DOHH2 (cell line): ENCODE measurements at regions not wholly inside any gene's neighbourhood (a gene's known extent, or its start where the extent isn't known, plus 50 kb on each side); places are given as distances from the start of the nearest gene placed in this dataset.

Source experiments
- EZH2phosphoT487 ChIP-seq: fragments of 200-600 bp; sonication (generic); IDR thresholded peaks from 2 replicates; pipeline ENCODE4 v1.6.1; 2017; ENCODE audit warnings: borderline replicate concordance, mild to moderate bottlenecking, antibody characterized with exemption, low read length, moderate library complexity, mixed read lengths
- TF ChIP-seq, protein P1 (sequence below): fragments of 200-600 bp; sonication (generic); IDR thresholded peaks from one replicate; pipeline ENCODE4 v1.5.1; 2014; ENCODE audit warnings: antibody characterized with exemption, mild to moderate bottlenecking, low read depth, low read length; ENCODE audit not compliant: poor library complexity, severe bottlenecking

DNA sequence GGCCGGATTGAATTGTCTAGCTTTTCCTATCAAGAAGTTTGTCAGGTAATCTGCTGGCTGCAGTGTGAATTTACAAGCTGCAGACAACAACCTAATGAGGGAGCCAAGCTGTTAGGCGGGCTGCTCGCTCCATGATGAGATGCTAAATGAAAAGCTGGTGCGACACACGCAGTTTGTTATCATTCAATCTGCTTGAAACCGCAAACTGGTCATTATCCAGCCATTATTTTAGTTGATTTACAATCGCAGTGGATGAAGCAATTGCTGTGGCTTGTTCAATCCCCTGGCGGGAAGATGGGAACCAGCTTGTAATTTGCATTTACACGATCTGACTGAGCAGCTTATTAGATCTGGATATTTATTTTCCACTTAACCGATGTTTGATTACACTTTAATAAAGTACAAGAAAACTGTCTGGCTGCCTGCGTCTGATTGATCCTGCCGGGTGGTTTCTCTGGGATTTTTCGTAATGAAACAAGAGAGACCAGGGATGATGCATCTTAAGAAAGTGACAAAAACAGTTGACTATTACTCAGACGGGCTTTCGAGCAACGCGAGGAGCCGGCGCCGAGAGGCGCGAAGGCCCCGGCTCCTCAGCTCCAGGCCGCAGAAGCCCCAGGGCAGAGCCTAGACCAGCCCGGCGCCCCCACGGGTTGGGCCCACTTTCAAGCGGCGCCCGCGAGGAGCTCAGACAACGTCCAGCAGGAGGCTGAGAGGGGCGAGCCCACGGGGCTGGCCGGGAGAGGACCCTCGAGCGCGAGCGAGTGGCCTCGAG is 118.0 kb upstream of the BARHL2 start:
- TF ChIP-seq, protein P1, sequence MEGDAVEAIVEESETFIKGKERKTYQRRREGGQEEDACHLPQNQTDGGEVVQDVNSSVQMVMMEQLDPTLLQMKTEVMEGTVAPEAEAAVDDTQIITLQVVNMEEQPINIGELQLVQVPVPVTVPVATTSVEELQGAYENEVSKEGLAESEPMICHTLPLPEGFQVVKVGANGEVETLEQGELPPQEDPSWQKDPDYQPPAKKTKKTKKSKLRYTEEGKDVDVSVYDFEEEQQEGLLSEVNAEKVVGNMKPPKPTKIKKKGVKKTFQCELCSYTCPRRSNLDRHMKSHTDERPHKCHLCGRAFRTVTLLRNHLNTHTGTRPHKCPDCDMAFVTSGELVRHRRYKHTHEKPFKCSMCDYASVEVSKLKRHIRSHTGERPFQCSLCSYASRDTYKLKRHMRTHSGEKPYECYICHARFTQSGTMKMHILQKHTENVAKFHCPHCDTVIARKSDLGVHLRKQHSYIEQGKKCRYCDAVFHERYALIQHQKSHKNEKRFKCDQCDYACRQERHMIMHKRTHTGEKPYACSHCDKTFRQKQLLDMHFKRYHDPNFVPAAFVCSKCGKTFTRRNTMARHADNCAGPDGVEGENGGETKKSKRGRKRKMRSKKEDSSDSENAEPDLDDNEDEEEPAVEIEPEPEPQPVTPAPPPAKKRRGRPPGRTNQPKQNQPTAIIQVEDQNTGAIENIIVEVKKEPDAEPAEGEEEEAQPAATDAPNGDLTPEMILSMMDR, result no peak
- TF ChIP-seq EZH2phosphoT487, result no peak
